Esophagus squamous epithelium (tissue), 4 donors: ENCODE measurements at regions not wholly inside any gene's neighbourhood (a gene's known extent, or its start where the extent isn't known, plus 50 kb on each side); places are given as distances from the start of the nearest gene placed in this dataset.
"Not testable (repeated sequence)": the region's sequence is repeated elsewhere in the genome, so short reads cannot be mapped to it uniquely, and the experiment has no call there.

Experiments used
- CTCF ChIP-seq, 6 experiments: fragments of 450-650 bp in 4 of 6; fragments of 200-600 bp in 2 of 6; sonication (generic) in 2 of 6; IDR thresholded peaks; one replicate each; pipeline ENCODE4 v1.5.1; 2016 to 2019; ENCODE audit warnings: antibody characterized with exemption in 6 of 6, mild to moderate bottlenecking in 4 of 6, moderate library complexity in 4 of 6
- POLR2A ChIP-seq, 4 donors: fragments of 450-650 bp; IDR thresholded peaks; one replicate each; pipeline ENCODE4 v1.6.1; 2017; ENCODE audit warnings: antibody characterized with exemption in 4 of 4, mild to moderate bottlenecking in 4 of 4, moderate library complexity in 3 of 4

GRCh38 chr12:54105809-54106208 is 52.2 kb downstream of the HOXC4 start:
- TF ChIP-seq CTCF, POLR2A (IDR thresholded peaks at IDR 0.05): not testable (repeated sequence)
